Cardiac muscle cell (in vitro differentiated cells and primary cell): ENCODE measurements at regions not wholly inside any gene's neighbourhood (a gene's known extent, or its start where the extent isn't known, plus 50 kb on each side); places are given as distances from the start of the nearest gene placed in this dataset.

Experiments used
- DNase-seq, 2 donors: peaks; one replicate each; pipeline versions ENCODE4 v3.0.0 to v3.0.0-alpha.2; 2010 to 2017; ENCODE audit warnings: low read depth in 1 of 2, low spot score in 1 of 2
- H3K27ac ChIP-seq: fragments of 200-600 bp; sonication (generic); 2 replicates; pipeline ENCODE4 v1.5.1; 2016
- H3K27me3 ChIP-seq: fragments of 200-600 bp; sonication (generic); 2 replicates; pipeline ENCODE4 v1.6.0; 2016; ENCODE audit warnings: control low read depth
- H3K36me3 ChIP-seq: fragments of 200-600 bp; sonication (generic); 2 replicates; pipeline ENCODE4 v1.5.1; 2016; ENCODE audit warnings: control low read depth
- H3K4me1 ChIP-seq: fragments of 200-600 bp; sonication (generic); 2 replicates; pipeline ENCODE4 v1.8.1; 2017; ENCODE audit warnings: low read depth, mild to moderate bottlenecking, mixed run types
- H3K4me3 ChIP-seq: fragments of 200-600 bp; sonication (generic); 2 replicates; pipeline ENCODE4 v1.5.1; 2016; ENCODE audit warnings: mild to moderate bottlenecking
- H3K9me3 ChIP-seq: fragments of 200-600 bp; sonication (generic); 2 replicates; pipeline ENCODE4 v1.5.1; 2017; ENCODE audit warnings: low read depth, mild to moderate bottlenecking, control low read depth
- CTCF ChIP-seq: IDR thresholded peaks from 2 replicates; pipeline ENCODE4 v1.5.1; 2012; ENCODE audit warnings: low read depth, mild to moderate bottlenecking, low read length

GRCh38 chr1:193794239-193794638 is 607.8 kb upstream of the B3GALT2 start:
- H3K27me3 ChIP-seq, result no peaks in the 10 kb centered on the region
- DNase-seq, result peak in 1 of 2 donors; percentile 26
- TF ChIP-seq CTCF, result no peak
- H3K4me3 ChIP-seq, result no peak overlapping the region
- H3K9me3 ChIP-seq, result no peaks in the 10 kb centered on the region
- no peak overlapping the region for H3K27ac ChIP-seq
- H3K4me1 ChIP-seq, result no peaks in the 10 kb centered on the region
- H3K36me3 ChIP-seq, result no peaks in the 10 kb centered on the region

GRCh38 chr1:193791746-193792145 is 605.3 kb upstream of the B3GALT2 start:
- no peak for TF ChIP-seq CTCF
- no peaks in the 10 kb centered on the region for H3K9me3 ChIP-seq
- no peaks in the 10 kb centered on the region for H3K27me3 ChIP-seq
- H3K36me3 ChIP-seq, result no peaks in the 10 kb centered on the region
- H3K4me1 ChIP-seq, result no peaks in the 10 kb centered on the region
- H3K4me3 ChIP-seq, result no peak overlapping the region
- H3K27ac ChIP-seq, result no peak overlapping the region
- DNase-seq, result peak in 1 of 2 donors; percentile 2

GRCh38 chr1:193787061-193787460 is 600.6 kb upstream of the B3GALT2 start:
- Histone ChIP-seq H3K27ac (no peak overlapping the region), H3K9me3 (no peaks in the 10 kb centered on the region), H3K4me3 (no peak overlapping the region), H3K36me3 (no peaks in the 10 kb centered on the region), H3K4me1 (no peaks in the 10 kb centered on the region), H3K27me3 (no peaks in the 10 kb centered on the region)
- no peak for DNase-seq
- TF ChIP-seq CTCF, result no peak

GRCh38 chr1:193785850-193786420 is 599.5 kb upstream of the B3GALT2 start:
- H3K4me1 ChIP-seq, result peaks cover 4% of the 10 kb centered on the region
- no peaks in the 10 kb centered on the region for H3K27me3 ChIP-seq
- no peaks in the 10 kb centered on the region for H3K9me3 ChIP-seq
- no peak overlapping the region for H3K27ac ChIP-seq
- no peak for DNase-seq
- H3K4me3 ChIP-seq, result no peak overlapping the region
- no peak for TF ChIP-seq CTCF
- H3K36me3 ChIP-seq, result no peaks in the 10 kb centered on the region

- no peak overlapping the region for H3K27ac ChIP-seq
- H3K4me1 ChIP-seq, result no peaks in the 10 kb centered on the region
- no peaks in the 10 kb centered on the region for H3K9me3 ChIP-seq
- no peak for TF ChIP-seq CTCF
- H3K36me3 ChIP-seq, result no peaks in the 10 kb centered on the region
- no peak overlapping the region for H3K4me3 ChIP-seq
- no peak for DNase-seq
- no peaks in the 10 kb centered on the region for H3K27me3 ChIP-seq
These were observed 588.3 kb upstream of the B3GALT2 start for GRCh38 chr1:193774536-193775323.
